GM23248 (cell line): ENCODE measurements at regions not wholly inside any gene's neighbourhood (a gene's known extent, or its start where the extent isn't known, plus 50 kb on each side); places are given as distances from the start of the nearest gene placed in this dataset.

Source experiments
- DNase-seq: peaks from one replicate; pipeline ENCODE4 v3.0.0-alpha.2; 2015
- H2AFZ ChIP-seq: fragments of 200-600 bp; sonication (generic); 2 replicates; pipeline ENCODE4 v1.6.1; 2016; ENCODE audit warnings: antibody characterized with exemption
- H3F3A ChIP-seq: fragments of 200-600 bp; sonication (generic); 2 replicates; pipeline ENCODE4 v1.6.1; 2016; ENCODE audit warnings: mild to moderate bottlenecking, antibody characterized with exemption, mixed run types; ENCODE audit not compliant: insufficient read depth
- H3K27ac ChIP-seq: fragments of 200-600 bp; sonication (generic); 2 replicates; pipeline ENCODE4 v1.5.1; 2016; ENCODE audit warnings: mild to moderate bottlenecking
- H3K27me3 ChIP-seq: fragments of 200-600 bp; sonication (generic); replicated peaks from 2 replicates; pipeline ENCODE4 v1.6.1; 2016; ENCODE audit warnings: mild to moderate bottlenecking; ENCODE audit not compliant: insufficient read depth
- H3K36me3 ChIP-seq: fragments of 200-600 bp; sonication (generic); 2 replicates; pipeline ENCODE4 v1.6.1; 2016; ENCODE audit warnings: low read depth, mild to moderate bottlenecking
- H3K4me1 ChIP-seq: fragments of 200-600 bp; sonication (generic); 2 replicates; pipeline ENCODE4 v1.6.1; 2016; ENCODE audit warnings: mild to moderate bottlenecking; ENCODE audit not compliant: insufficient read depth
- H3K4me2 ChIP-seq: fragments of 200-600 bp; sonication (generic); one replicate; pipeline ENCODE4 v1.6.1; 2016; ENCODE audit warnings: mild to moderate bottlenecking; ENCODE audit not compliant: unreplicated experiment
- H3K4me3 ChIP-seq: fragments of 200-600 bp; sonication (generic); 2 replicates; pipeline ENCODE4 v1.5.1; 2016; ENCODE audit warnings: mild to moderate bottlenecking
- H3K79me2 ChIP-seq: fragments of 200-600 bp; sonication (generic); 2 replicates; pipeline ENCODE4 v1.6.1; 2016; ENCODE audit warnings: mild to moderate bottlenecking; ENCODE audit not compliant: insufficient read depth
- H3K9ac ChIP-seq: fragments of 200-600 bp; sonication (generic); 2 replicates; pipeline ENCODE4 v1.6.1; 2016; ENCODE audit warnings: mild to moderate bottlenecking
- H3K9me2 ChIP-seq: fragments of 200-600 bp; sonication (generic); 2 replicates; pipeline ENCODE4 v1.6.1; 2016; ENCODE audit warnings: mixed run types, mild to moderate bottlenecking, moderate library complexity; ENCODE audit not compliant: insufficient read depth
- H3K9me3 ChIP-seq: fragments of 200-600 bp; sonication (generic); one replicate; pipeline ENCODE4 v1.6.1; 2017; ENCODE audit warnings: low read depth
- H4K20me1 ChIP-seq: fragments of 200-600 bp; sonication (generic); 2 replicates; pipeline ENCODE4 v1.6.0; 2016; ENCODE audit not compliant: insufficient read depth
- EZH2 ChIP-seq: fragments of 200-600 bp; sonication (generic); IDR thresholded peaks from 2 replicates; pipeline ENCODE4 v1.6.1; 2018; ENCODE audit warnings: antibody characterized with exemption, mild to moderate bottlenecking; ENCODE audit not compliant: insufficient read depth, poor library complexity, severe bottlenecking
- EZH2phosphoT487 ChIP-seq: fragments of 200-600 bp; sonication (generic); IDR thresholded peaks from 2 replicates; pipeline ENCODE4 v1.6.1; 2018; ENCODE audit warnings: antibody characterized with exemption, moderate library complexity, mild to moderate bottlenecking, low read depth; ENCODE audit not compliant: insufficient read depth
- WGBS, 2 experiments: methylation state at CpG; one replicate each; pipeline ENCODE4 v1.1.6; 2015 to 2017; ENCODE audit warnings: low lambda C conversion rate in 2 of 2, low coverage in 1 of 2; ENCODE audit errors: missing lambda C conversion rate in 2 of 2; 5-methylcytosine and 5-hydroxymethylcytosine counted together
- in situ Hi-C: fragments of 300-500 bp; cut with MboI; formaldehyde crosslinking; loops from 2 replicates; pipeline ENCODE4 v1.15.0; 2020

DNA sequence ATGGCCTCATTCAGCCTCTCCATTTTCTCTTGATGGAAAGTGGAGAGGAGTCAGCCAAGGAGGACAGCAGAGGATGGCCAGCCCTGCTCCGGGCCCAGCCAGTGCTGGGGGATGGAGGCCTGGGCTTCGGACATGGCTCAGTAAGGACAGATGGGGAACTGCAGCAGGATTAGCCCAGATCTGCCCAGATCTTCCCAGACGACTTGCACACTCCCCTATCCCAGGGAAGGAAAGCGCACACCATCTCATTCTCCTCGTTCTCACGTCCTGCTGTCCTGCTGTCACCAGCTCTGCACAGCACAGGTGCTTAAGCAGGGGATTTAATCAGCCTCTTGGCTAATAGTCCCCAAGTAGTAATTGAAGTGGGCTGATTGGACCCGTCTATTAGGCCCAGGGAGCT lies 100.2 kb upstream of the SDK2 start:
- no peaks in the 10 kb centered on the region for H3K9me2 ChIP-seq
- H3K4me1 ChIP-seq = no peaks in the 10 kb centered on the region
- no peak overlapping the region for H3K4me3 ChIP-seq
- no peaks in the 10 kb centered on the region for H3K79me2 ChIP-seq
- DNase-seq = no peak
- H4K20me1 ChIP-seq = no peaks in the 10 kb centered on the region
- TF ChIP-seq EZH2phosphoT487 (no peak), EZH2 (no peak)
- no peak overlapping the region for H2AFZ ChIP-seq
- H3K9ac ChIP-seq = no peak overlapping the region
- H3K36me3 ChIP-seq = no peaks in the 10 kb centered on the region
- no peak overlapping the region for H3K27ac ChIP-seq
- no peaks in the 10 kb centered on the region for H3K9me3 ChIP-seq
- H3K4me2 ChIP-seq = no peak overlapping the region
- H3K27me3 ChIP-seq = peaks cover 13% of the 10 kb centered on the region; the same call in 1 of the 2 replicates
- 17 to 19% methylated on average over 7 of the region's 7 CpGs for WGBS, 2 experiments
- in situ Hi-C loops = no loop called here
- H3F3A ChIP-seq = no peaks in the 10 kb centered on the region

DNA sequence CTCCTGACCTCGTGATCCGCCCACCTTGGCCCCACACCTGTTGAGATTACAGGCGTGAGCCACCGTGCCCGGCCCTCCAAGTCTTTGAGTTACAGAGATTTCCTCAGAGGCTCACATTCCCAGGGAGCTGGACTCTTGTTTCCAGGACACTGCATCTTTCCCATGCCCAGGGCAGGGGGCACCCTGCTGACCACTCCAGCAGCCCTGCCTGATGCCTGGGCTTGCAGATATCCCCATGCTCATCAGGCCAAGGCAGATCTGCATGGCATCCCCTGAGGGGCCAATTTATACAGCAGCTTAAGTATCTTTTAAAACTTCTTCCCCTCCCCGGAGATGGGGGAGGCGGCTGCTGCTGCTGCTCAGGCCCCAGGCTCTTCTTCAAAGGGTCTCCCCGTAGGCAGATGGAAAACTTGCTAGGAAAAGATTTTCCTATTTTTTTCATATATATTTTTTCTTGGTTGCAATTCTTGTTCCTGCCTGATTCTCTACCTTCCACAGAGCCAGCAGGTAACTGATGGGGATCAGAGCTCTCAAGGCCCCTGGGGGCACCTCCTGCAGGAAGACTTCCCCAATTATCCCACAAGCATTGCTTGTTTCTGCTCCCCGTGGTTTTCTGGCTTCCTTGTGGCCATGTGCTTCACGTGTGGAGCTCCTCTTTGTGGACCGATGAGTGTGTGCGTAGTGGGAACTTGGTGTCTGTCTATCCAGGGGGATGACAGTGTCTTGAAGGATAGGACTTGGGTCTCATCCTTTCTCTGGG lies 102.2 kb upstream of the SDK2 start:
- Histone ChIP-seq H4K20me1 (no peaks in the 10 kb centered on the region), H3K27me3 (peaks cover 13% of the 10 kb centered on the region; the same call in 1 of the 2 replicates), H3K9ac (no peak overlapping the region), H3K9me2 (no peaks in the 10 kb centered on the region), H3K27ac (no peak overlapping the region), H3K4me2 (no peak overlapping the region), H3K4me1 (no peaks in the 10 kb centered on the region), H3F3A (no peaks in the 10 kb centered on the region), H3K36me3 (no peaks in the 10 kb centered on the region), H2AFZ (no peak overlapping the region), H3K9me3 (no peaks in the 10 kb centered on the region), H3K4me3 (no peak overlapping the region), H3K79me2 (no peaks in the 10 kb centered on the region)
- WGBS, 2 experiments = 40 to 46% methylated on average over 12 of the region's 12 CpGs
- no peak for TF ChIP-seq EZH2
- TF ChIP-seq EZH2phosphoT487 = no peak
- in situ Hi-C loops = no loop called here
- DNase-seq = no peak

DNA sequence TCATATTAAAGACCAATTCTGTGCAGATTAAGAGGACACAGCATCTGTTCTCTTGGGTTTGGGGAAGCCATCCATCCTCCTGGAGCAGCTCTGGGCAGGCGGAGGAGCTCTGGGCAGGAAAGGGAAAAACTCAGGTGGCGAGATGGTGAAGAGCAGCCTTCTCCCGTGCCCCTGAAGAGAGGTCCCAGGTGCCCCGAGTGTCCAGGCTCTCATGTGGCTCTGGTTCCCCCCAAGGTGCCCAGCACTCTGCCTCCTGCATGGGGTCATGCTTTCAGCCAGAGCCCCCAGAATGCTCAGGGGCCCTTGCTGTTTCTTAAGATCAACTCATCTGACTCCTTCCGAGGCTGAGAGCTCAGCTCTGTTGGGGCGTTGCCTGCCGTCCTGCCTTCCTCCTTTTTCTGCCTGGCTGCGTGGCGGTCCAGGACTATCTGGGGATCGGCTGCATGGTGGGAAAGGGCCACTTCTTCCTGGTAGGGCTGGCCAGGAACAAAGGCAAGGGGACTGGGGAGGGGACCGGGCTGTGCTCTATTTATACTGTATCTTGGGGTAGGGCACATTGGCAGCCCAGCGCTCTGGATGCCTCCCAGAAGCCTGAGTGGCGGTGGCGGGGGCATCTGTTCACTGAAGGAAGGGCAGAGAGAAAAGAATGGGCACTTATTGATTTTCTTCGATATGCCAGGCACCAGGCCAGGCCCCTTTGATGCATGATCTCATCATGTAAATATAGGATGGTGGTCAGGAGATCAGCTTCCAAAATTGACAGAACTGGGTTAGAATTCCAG lies 103.2 kb upstream of the SDK2 start:
- H3K9me3 ChIP-seq = no peaks in the 10 kb centered on the region
- no peak overlapping the region for H3K9ac ChIP-seq
- no peaks in the 10 kb centered on the region for H3F3A ChIP-seq
- TF ChIP-seq EZH2 (no peak), EZH2phosphoT487 (no peak)
- in situ Hi-C loops = no loop called here
- no peak overlapping the region for H3K4me2 ChIP-seq
- no peak overlapping the region for H3K4me3 ChIP-seq
- H3K9me2 ChIP-seq = no peaks in the 10 kb centered on the region
- peaks cover 12% of the 10 kb centered on the region; the same call in 1 of the 2 replicates for H3K27me3 ChIP-seq
- DNase-seq = no peak
- H3K36me3 ChIP-seq = no peaks in the 10 kb centered on the region
- 45 to 46% methylated on average over 14 to 15 of the region's 15 CpGs for WGBS, 2 experiments
- H2AFZ ChIP-seq = no peak overlapping the region
- H3K4me1 ChIP-seq = no peaks in the 10 kb centered on the region
- H3K27ac ChIP-seq = no peak overlapping the region
- no peaks in the 10 kb centered on the region for H4K20me1 ChIP-seq
- H3K79me2 ChIP-seq = no peaks in the 10 kb centered on the region

DNA sequence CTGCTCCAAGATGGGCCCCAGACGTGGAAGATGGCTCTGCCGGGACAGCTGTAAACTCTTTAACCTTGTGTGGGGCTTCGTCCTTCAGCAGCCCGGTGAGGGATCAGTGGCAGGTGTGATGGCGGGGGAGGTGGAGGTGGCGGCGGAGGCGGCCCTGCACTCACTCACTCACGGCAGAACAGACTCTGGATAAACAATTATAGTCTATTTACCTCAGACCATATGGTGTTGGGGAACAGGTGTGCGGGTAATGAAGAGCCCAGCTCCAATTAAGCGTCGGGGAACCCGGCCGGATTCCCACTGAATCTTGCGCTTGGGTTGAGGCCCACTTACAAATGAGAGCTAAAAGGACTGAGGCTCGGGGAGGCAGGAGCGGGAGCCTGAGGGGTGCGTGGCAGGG lies 104.3 kb upstream of the SDK2 start:
- Histone ChIP-seq H3K4me1 (no peaks in the 10 kb centered on the region), H3F3A (no peaks in the 10 kb centered on the region), H3K79me2 (no peaks in the 10 kb centered on the region), H3K27me3 (peaks cover 2% of the 10 kb centered on the region; the same call in 1 of the 2 replicates), H3K9me3 (no peaks in the 10 kb centered on the region), H3K27ac (no peak overlapping the region), H3K9ac (no peak overlapping the region), H3K36me3 (no peaks in the 10 kb centered on the region), H2AFZ (no peak overlapping the region), H3K4me2 (no peak overlapping the region), H4K20me1 (no peaks in the 10 kb centered on the region), H3K4me3 (no peak overlapping the region), H3K9me2 (no peaks in the 10 kb centered on the region)
- in situ Hi-C loops = no loop called here
- no peak for DNase-seq
- WGBS, 2 experiments = 61 to 64% methylated on average over 17 to 18 of the region's 18 CpGs
- TF ChIP-seq EZH2phosphoT487 = no peak
